IMR-90 (cell line): ENCODE measurements at regions not wholly inside any gene's neighbourhood (a gene's known extent, or its start where the extent isn't known, plus 50 kb on each side); places are given as distances from the start of the nearest gene placed in this dataset.

ENCODE experiments used
- ATAC-seq: fragments of 200-7000 bp; cut with Tn5 transposase; 2 replicates; pipeline ENCODE4 v1.9.1; 2020; ENCODE audit warnings: low read depth, mild to moderate bottlenecking, moderate library complexity
- BruUV-seq: library from RNA; stranded (reverse); fragments of 400-500 nt; replicated peaks from 2 replicates; lab custom pipeline; 2021; lab: Mats Ljungman, UMichigan
- CTCF ChIA-PET: fragments of 300-600 bp; formaldehyde crosslinking; extraction: SDS; loops from one replicate; lab custom pipeline; 2021; ENCODE audit warnings: antibody characterized with exemption; lab: Yijun Ruan, JAX
- POLR2A ChIA-PET: fragments of 300-600 bp; sonication (Branson Sonifier 250); formaldehyde crosslinking; loops from one replicate; lab custom pipeline; 2022; ENCODE audit warnings: antibody characterized with exemption; ENCODE audit not compliant: unreplicated experiment; lab: Charles Lee
- DNase-seq: peaks from one replicate; pipeline ENCODE4 v3.0.0; 2013
- H2AFZ ChIP-seq: replicated peaks from 2 replicates; pipeline ENCODE3; 2013; ENCODE audit warnings: low read length, mild to moderate bottlenecking; ENCODE audit not compliant: poor library complexity
- H2AK5ac ChIP-seq: 2 replicates; pipeline ENCODE4 v1.6.1; 2013; ENCODE audit warnings: low read depth, low read length, inconsistent platforms
- H2AK9ac ChIP-seq: replicated peaks from 2 replicates; pipeline ENCODE3; 2013; ENCODE audit warnings: mild to moderate bottlenecking, low read depth, low read length, moderate library complexity; ENCODE audit not compliant: poor library complexity
- H2BK120ac ChIP-seq: 2 replicates; pipeline ENCODE4 v1.6.1; 2013; ENCODE audit warnings: low read depth, low read length, inconsistent platforms
- H2BK15ac ChIP-seq: 3 replicates; pipeline ENCODE4 v1.6.1; 2013; ENCODE audit warnings: low read depth, low read length, inconsistent platforms
- H2BK20ac ChIP-seq: 2 replicates; pipeline ENCODE4 v1.6.1; 2013; ENCODE audit warnings: low read depth, mild to moderate bottlenecking, inconsistent platforms, low read length, moderate library complexity
- H2BK5ac ChIP-seq: 2 replicates; pipeline ENCODE4 v1.6.1; 2013; ENCODE audit warnings: mild to moderate bottlenecking, low read depth, low read length, inconsistent platforms; ENCODE audit not compliant: poor library complexity, severe bottlenecking
- H3K14ac ChIP-seq: replicated peaks from 2 replicates; pipeline ENCODE4 v1.6.1; 2013; ENCODE audit warnings: low read depth, low read length, inconsistent platforms
- H3K18ac ChIP-seq: 2 replicates; pipeline ENCODE4 v1.6.1; 2013; ENCODE audit warnings: low read depth, low read length, control low read depth
- H3K23ac ChIP-seq: 2 replicates; pipeline ENCODE4 v1.6.1; 2013; ENCODE audit warnings: low read depth, low read length, inconsistent platforms
- H3K27ac ChIP-seq: 2 replicates; pipeline ENCODE4 v1.5.1; 2013; ENCODE audit warnings: mild to moderate bottlenecking, control low read depth, low read length; ENCODE audit not compliant: insufficient read depth
- H3K27me3 ChIP-seq: 2 replicates; pipeline ENCODE4 v1.6.1; 2013; ENCODE audit warnings: low read length; ENCODE audit not compliant: control insufficient read depth, insufficient read depth
- H3K36me3 ChIP-seq: 2 replicates; pipeline ENCODE4 v1.6.1; 2013; ENCODE audit warnings: low read length, mixed read lengths; ENCODE audit not compliant: control insufficient read depth, insufficient read depth
- H3K4ac ChIP-seq: 2 replicates; pipeline ENCODE4 v1.6.1; 2013; ENCODE audit warnings: low read depth, low read length, inconsistent platforms
- H3K4me1 ChIP-seq: 2 replicates; pipeline ENCODE4 v1.6.1; 2013; ENCODE audit warnings: low read length, mixed read lengths; ENCODE audit not compliant: control insufficient read depth, insufficient read depth
- H3K4me2 ChIP-seq: 2 replicates; pipeline ENCODE4 v1.6.1; 2013; ENCODE audit warnings: low read depth, mild to moderate bottlenecking, control low read depth, low read length, moderate library complexity
- H3K4me3 ChIP-seq: 2 replicates; pipeline ENCODE4 v1.5.1; 2013; ENCODE audit warnings: low read depth, mild to moderate bottlenecking, control low read depth, low read length, moderate library complexity; ENCODE audit not compliant: insufficient read depth
- H3K56ac ChIP-seq: 2 replicates; pipeline ENCODE4 v1.6.1; 2013; ENCODE audit warnings: low read length, inconsistent platforms; ENCODE audit not compliant: insufficient read depth; ENCODE audit errors: extremely low read depth
- H3K79me1 ChIP-seq, 2 experiments: 2 replicates each; pipeline ENCODE4 v1.6.1; 2013; ENCODE audit warnings: low read length in 2 of 2, inconsistent platforms in 1 of 2, low read depth in 1 of 2
- H3K9ac ChIP-seq: 2 replicates; pipeline ENCODE4 v1.6.1; 2013; ENCODE audit warnings: low read depth, low read length, control low read depth
- H3K9me1 ChIP-seq: 2 replicates; pipeline ENCODE4 v1.6.1; 2013; ENCODE audit warnings: low read length, inconsistent platforms; ENCODE audit not compliant: insufficient read depth
- H3K9me3 ChIP-seq: 2 replicates; pipeline ENCODE4 v1.6.1; 2013; ENCODE audit warnings: low read length; ENCODE audit not compliant: control insufficient read depth, insufficient read depth
- H4K20me1 ChIP-seq: 2 replicates; pipeline ENCODE4 v1.6.1; 2013; ENCODE audit warnings: low read length, inconsistent platforms; ENCODE audit not compliant: insufficient read depth
- H4K5ac ChIP-seq: 2 replicates; pipeline ENCODE4 v1.6.1; 2013; ENCODE audit warnings: mild to moderate bottlenecking, low read depth, low read length, control low read depth
- H4K8ac ChIP-seq, 2 experiments: 2 replicates each; pipeline ENCODE4 v1.6.1; 2013; ENCODE audit warnings: low read depth in 2 of 2, low read length in 2 of 2, control low read depth in 1 of 2, inconsistent platforms in 1 of 2
- H4K91ac ChIP-seq: 2 replicates; pipeline ENCODE4 v1.6.1; 2013; ENCODE audit warnings: low read depth, low read length, inconsistent platforms; ENCODE audit not compliant: insufficient read depth
- BHLHE40 ChIP-seq: fragments of 150-350 bp; IDR thresholded peaks from 2 replicates; pipeline ENCODE4 v1.6.1; 2016; ENCODE audit warnings: mild to moderate bottlenecking, low read depth, low read length
- MAFK ChIP-seq: IDR thresholded peaks from 2 replicates; pipeline ENCODE4 v1.6.1; 2012; ENCODE audit warnings: low read depth, low read length, improper control_type of control experiment
- dilution Hi-C: fragments of 300-500 bp; cut with HindIII; formaldehyde crosslinking; loops from one replicate; pipeline ENCODE4 v1.14.3; 2018; ENCODE audit warnings: low sequenced_read_pairs; ENCODE audit not compliant: unreplicated experiment
- in situ Hi-C: fragments of 300-500 bp; cut with MboI; formaldehyde crosslinking; loops from 3 replicates; pipeline ENCODE4 v1.14.3; 2019; ENCODE audit warnings: low sequenced_read_pairs, inconsistent platforms, mixed read lengths
- intact Hi-C: fragments of 100-400 bp; cut with micrococcal nuclease; formaldehyde crosslinking; loops from 2 replicates; pipeline ENCODE4 v1.10.0; 2022

- H3K14ac ChIP-seq = no peak overlapping the region
- H3K9me3 ChIP-seq = no peaks in the 10 kb centered on the region
Observed at GRCh38 chr14:53605562-53605961, 351.1 kb downstream of the BMP4 start.

More at GRCh38 chr14:53605562-53605961, 351.1 kb downstream of the BMP4 start:
- ChIA-PET CTCF (interaction anchor here (0.7 to 1.5 kb wide), 3 partner anchors 10 to 68 kb away, joined by 3 read pairs; no protein-coding TSS in a partner anchor), POLR2A (no interaction called here)
- Histone ChIP-seq H4K20me1 (no peaks in the 10 kb centered on the region), H2AK9ac (no peak overlapping the region), H4K5ac (no peak overlapping the region), H3K9ac (no peak overlapping the region), H3K36me3 (no peaks in the 10 kb centered on the region), H3K4ac (no peak overlapping the region), H2BK5ac (no peak overlapping the region), H3K4me2 (no peak overlapping the region), H4K91ac (no peak overlapping the region), H3K4me1 (no peaks in the 10 kb centered on the region), H3K4me3 (no peak overlapping the region), H2BK120ac (no peak overlapping the region), H2BK15ac (no peak overlapping the region), H3K56ac (no peak overlapping the region), H2AFZ (no peak overlapping the region), H3K79me1 (no peaks in the 10 kb centered on the region), H4K8ac (no peak overlapping the region), H3K27ac (no peak overlapping the region), H3K23ac (no peak overlapping the region), H2AK5ac (no peak overlapping the region), H2BK20ac (no peak overlapping the region), H3K18ac (no peak overlapping the region), H3K9me1 (no peaks in the 10 kb centered on the region), H3K27me3 (peaks cover 3% of the 10 kb centered on the region)
- intact Hi-C loops = no loop called here
- BruUV-seq = no TSS peak
- ATAC-seq = no peak
- dilution Hi-C loops = no loop called here
- in situ Hi-C loops = no loop called here
- TF ChIP-seq BHLHE40 (no peak), MAFK (peak; percentile 66; the same call in 1 of the 2 replicates)
- DNase-seq = no peak
